NCI-H748 treated with DMSO at 0.1 percent for 48 hours (cell line): ENCODE measurements at regions not wholly inside any gene's neighbourhood (a gene's known extent, or its start where the extent isn't known, plus 50 kb on each side); places are given as distances from the start of the nearest gene placed in this dataset.

ENCODE experiments used
- DNase-seq: peaks from one replicate; lab custom pipeline; 2025; lab: John Stamatoyannopoulos, UW

DNA sequence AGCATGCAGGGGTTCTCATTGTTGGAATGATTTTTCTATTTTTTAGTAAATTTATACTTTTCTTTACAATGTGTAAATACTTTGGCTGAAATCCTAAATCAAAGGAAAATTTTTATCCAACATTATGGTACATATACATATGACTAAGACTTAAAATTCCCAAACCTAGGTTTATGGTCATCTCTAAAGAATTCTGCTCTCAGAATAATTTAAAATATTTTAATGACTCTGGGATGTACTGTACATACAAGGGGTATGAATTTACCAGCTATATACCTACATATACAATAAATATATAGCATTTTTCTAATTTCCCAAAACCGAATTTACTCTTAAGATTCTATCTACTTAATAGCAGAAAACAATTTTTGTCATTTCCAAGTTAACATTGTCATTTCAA, 137.9 kb upstream of the POU1F1 start:
- DNase-seq = no peak

DNA sequence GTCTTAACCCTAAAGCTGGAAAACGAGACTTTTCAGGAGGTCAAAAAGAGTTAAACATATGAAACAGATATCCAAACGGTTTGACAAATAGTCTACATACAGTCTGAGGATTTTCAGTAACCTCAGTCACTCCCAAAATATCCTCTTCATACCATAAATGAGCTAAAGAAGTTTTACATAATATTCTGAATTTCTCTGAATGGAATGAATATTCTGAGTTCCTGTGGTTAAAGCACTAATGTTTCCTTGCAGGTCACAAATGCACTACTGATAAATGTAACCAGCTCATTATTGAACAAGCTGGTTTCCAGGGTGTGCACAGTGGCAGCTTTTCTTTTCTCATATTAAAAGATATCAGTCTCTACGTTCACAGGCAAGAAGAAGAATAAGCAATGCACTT, 137.4 kb upstream of the POU1F1 start:
- no peak for DNase-seq

DNA sequence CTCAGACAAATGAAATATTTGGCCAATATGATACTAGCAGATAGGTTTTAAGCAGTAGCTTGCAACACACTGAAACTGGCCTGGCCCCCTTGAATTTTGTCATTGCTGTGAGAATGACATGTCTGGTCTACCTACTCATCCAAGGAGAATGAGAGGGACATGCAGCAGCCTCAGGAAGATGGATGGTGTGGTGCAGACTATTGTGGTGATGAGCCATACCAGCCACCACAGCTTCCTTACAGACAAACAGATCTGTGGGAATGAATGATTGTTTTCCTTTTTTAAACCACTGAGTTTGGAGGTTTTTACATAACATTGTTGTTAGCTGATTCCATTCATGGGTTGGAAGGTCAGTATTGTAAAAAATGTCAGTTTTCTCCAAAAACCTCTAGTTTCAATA, 133.7 kb upstream of the POU1F1 start:
- no peak for DNase-seq

DNA sequence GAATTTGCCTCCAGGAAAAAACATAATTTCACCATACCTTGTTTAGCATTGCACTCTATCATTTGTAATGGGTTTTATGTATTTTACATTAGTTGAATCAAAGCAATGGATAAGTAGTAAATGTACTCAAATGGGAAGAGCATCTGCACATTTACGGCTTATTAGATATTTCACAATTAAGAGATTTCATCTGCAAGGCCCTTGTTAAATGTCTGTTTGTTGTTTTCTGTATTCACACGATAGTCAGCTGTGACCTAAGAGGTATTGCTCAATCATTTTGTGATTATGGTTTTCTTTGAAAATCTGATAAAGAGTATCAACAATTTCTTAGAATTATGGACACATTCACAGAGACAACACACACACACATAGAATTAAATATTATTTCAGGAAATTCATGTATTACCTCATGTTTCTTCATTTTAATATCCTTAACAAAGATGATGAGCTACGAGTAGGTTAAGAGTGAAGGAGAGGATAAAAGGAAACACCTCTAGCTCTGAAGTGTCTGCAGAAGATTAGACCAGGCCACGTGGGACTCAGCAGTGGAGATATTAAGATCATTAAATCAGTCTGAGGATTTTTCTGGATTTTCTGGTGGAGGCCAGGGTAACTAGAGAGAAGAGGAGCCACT, 121.9 kb upstream of the POU1F1 start:
- no peak for DNase-seq

DNA sequence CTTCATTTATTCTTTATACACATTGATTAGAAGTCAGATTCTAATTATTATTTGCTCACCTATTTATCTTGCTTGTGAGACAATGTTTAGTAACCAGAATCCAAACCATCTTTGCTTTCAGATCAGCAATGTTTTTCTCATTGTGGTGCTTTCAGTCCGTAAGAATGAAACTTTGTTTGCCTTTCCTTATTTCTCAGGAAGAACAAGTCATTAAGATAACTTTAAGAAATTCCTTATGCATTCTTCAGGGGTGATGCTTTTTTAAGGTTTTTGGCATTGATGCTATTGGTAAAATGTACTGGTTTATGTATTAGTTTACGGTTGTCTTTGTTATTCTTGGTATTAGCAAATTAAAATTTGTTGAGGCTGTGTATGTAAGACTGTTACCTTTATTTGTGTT, 120.8 kb upstream of the POU1F1 start:
- no peak for DNase-seq

DNA sequence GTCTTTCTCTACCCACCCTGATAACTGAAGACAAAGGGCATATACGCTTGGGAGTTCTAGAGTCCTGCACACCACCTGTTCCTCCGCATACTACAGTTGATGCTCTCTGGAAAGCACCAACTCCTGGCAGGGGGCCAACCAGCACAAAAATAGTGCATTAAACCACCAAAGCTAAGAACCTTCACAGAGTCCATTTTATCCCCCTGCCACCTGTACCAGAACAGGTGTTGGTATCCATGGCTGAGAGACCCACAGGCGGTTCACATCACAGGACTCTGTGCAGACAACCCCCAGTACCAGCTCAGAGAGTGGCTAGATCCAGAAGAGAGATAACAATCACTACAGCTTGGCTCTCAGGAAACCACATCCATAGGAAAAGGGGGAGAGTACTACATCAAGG, 114.4 kb upstream of the POU1F1 start:
- DNase-seq = no peak

DNA sequence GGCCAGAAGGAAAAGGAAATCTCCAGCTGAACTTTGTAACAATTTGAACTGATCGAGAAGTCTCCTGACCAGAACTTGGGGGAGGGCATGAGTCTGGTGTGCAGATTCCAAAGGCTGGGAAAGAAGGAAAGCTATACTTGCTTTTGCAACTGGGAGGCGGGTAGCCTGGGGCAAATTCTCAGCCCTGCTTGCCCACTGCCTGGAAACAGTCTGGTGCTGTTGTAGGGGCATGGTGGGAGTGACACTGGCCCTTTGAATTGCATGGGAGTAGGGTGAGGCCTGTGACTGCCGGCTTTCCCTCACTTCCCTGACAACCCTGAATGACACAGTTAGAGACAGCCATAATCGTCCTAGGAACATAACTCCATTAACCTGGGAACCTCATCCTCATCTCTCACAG, 114.0 kb upstream of the POU1F1 start:
- DNase-seq = no peak

DNA sequence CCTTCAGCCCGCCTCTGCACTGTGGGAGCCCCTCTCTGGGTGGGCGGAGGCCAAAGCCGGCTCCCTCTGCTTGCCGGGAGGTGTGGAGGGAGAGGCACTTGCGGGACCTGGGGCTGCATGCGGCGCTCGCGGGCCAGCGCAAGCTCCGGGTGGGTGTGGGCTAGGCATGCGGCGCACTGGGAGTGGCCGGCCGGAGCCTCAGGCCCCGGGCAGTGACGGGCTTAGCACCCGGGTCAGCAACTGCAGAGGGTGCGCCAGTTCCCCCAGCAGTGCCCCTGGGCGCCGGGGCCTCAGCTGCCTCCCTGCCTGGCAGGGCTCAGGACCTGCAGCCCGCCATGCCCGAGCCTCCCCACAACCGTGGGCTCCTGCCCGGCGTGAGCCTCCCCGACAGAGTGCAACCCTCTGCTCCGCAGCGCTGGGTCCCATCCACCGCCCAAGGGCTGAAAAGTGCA, 98.9 kb upstream of the POU1F1 start:
- DNase-seq = no peak

DNA sequence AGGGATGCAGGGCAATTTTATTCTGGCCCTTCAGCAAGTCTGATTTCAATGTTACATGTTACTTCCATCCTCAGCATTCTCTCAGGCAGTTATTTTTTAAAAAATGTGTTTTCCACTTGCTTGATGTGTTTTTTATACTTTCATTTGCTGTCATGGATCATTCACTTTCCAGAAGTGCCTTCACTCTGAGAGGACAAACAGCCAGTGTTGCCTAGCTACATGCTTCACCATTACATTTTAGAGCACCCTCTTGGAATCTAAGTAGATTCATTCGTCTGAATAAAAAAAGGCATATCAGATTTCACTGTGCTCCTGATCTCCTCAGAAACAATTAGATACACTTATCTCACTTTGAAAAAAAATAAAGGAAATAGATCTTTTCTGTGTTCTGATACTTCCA, 93.6 kb upstream of the POU1F1 start:
- DNase-seq = no peak

DNA sequence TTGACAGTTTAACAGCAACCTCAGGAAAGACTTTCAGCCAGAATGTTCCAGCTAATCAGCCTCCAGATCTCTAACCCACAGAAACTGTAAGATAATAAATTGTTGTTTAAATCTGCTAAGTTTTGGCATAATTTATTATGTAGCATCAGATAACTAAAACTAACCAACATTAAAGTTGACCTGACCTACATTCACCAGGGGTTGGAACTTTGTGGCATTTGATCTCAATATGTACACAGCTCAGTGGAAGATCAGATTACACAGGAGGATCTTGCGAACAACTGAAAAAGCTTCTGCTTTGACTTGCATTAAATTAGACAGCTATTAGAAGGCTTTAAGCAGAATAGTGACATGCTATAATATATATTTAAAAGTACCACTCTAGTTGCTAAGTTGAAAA, 91.4 kb upstream of the POU1F1 start:
- no peak for DNase-seq

DNA sequence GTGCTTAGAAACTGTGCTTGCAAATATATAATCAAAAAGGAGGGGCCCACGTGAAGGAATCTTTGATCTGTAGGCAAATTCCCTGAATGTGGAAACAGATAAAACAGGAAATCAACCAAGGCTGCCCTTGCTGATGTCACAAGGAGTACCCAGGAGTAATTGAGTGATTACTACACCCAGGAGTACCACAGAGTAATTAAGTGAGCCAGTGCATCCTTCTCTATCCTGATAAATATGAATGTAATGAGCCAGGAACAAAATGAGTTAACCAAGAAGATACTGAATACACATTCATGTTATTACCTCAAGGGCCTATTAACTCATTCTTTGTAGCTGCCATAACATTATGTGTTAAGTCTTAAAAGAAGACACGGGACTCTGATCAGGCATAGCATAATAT, 87.3 kb upstream of the POU1F1 start:
- no peak for DNase-seq

DNA sequence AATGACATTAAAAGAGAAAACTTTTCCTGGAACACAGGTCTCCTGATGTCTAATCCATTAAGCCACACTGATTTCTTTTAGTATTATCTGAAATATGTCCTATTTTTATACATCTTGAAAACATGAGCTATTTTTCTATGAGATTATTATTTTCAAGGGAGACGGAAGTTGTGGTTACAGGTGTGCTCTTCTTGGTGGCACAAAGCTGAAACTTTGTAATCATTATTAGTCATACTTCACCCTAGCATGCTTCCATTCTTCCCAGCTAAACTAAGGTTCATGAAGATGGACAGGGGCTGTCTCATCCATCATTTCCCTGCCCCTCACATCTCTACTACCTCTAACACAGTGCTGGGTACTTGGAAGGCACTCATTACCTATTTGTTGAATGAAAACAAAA, 85.6 kb upstream of the POU1F1 start:
- no peak for DNase-seq

DNA sequence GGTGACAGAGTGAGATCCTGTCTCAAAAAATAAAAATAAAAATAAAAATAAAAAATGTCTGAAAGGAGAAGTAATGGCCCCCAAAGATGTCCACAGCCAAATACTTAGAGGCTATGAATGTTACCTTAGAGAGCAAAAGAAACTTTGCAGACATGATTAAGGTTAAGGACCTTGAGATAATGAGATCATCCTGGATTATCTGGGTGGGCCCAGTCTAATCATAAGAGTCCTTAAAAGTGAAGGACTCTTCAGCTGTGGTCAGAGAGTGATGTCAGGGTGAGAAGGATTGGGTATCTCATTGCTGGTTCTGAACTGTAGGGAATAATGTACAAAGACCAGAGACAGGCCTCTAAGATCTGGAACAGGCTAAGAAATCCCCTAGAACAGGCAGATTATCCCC, 84.9 kb upstream of the POU1F1 start:
- DNase-seq = no peak

DNA sequence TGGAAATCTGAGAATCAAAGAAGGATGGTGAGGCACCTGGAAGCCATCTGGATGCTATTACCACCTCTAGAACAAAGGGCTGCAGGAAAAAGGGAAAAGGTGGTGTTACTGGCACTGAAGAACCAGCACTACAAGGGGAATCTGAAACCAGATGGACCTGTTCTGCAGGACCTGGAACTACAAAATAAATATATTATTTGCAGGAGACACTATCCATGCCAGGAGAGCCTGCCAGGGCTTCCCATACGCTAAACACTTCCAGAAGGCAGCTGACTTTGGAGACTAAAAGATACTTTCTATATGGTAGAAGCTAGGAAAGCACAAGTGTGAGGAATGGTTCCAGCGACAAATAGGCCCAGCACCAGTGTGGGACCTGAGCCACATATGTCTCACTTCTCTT, 83.4 kb upstream of the POU1F1 start:
- peak; percentile 24 for DNase-seq

DNA sequence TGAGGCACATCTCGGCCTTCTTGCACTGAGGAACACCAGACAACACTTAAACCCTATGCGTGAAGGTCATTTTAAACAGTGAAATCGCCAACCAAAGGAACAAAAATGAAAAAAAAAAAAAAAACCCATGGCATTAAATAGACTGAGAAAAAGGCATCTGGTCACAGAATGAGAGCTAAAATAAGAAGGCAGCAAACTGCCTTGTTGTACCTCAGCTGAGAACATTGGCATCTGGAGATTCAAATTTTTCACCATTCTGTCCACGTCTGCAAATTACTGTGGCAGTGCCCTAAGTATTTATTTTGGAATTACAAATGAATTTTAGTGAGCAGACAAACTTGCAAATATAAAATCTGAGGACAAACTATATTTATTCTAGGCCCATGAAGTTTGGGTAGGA, 82.6 kb upstream of the POU1F1 start:
- no peak for DNase-seq

DNA sequence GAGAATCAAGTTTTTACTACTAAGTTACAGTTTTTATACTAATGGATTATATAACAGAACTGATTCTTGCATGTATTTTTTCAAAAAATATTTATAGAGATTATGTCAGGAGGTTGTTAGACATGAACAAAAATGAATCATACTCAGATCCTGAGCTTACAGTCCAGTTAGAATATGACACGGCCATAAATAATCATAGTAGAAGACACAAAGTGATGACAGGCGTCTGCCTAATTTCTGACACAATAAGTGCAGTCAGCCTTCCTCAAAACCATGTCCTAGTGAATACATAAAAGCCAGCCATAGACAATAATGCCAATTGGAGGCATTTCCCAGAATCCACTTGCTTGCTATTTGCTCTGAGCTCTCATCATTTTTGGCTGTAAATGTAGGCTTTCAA, 81.7 kb upstream of the POU1F1 start:
- no peak for DNase-seq

DNA sequence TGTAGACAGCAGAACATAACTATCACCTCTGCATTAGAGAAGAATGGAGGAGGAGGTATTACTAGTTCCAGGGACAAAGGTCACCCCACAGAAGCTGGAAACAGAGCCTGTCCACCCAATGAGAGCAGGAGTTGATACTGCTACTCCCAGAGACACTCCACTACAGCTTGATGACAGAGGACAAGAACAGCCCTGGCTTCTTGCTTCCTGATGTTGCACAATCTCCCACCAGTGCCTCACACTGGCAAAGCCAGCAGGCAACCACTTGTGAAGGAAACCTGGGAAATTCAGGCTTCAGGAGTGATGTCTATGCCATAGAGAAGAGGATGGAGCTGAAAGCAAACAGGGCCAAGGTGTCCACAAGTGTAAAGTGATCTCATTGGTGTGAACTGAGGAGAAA, 78.0 kb upstream of the POU1F1 start:
- no peak for DNase-seq

DNA sequence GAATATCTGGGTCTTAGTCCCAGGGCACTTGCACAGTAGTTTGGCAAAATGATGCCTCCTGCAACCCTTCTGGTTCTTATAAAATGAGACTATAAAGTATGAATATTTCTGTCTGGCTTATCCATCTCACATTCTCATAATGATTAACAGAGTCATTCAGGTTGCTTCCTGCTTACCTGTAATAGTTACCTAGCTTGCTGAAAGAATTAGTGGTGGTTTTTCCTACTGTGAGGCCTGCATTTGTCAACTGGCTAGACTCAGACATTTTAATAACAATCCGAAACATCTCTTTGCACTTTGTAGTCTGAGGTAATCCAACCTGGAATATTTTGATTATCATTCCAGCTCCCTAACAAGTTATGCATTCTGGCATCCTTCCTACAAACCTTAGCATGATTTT, 75.6 kb upstream of the POU1F1 start:
- no peak for DNase-seq

DNA sequence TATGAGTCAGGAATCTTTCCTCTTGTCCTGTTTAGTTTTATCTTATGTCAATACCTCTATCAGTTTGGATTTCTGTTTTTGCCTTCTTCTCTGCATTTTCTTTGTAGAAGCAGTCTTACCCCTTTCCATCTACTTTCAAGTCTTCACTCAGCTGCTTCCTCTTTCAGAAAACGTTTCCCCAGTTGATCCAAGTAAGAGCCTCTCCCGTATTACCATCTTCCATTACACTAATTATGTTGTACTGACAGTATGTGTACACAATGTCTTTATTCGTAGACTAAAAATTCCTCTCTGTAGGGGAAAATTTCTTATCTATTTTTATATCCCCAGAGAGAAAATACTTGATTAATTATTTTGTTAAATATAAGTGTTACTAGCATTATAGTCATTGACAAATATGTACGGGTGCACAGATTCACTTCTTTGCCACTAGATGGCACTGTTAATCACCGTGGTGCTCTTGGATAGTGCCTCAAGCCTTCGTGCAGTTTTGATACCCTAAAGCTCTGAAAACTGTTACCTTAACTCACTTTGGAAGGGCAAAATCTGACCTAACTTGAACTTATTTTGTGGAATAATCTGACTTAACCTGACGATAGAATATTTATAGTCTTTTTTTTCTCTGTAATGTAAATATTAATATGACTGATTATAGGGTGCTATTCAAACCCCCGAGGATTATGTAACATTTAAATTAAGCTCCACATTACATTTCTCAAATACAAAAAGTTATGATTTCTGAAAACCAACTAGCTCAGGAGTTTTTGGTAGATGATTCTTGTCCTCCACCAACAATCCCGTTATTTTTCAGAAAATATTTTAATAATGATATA, 74.2 kb upstream of the POU1F1 start:
- peak; percentile 33 for DNase-seq

DNA sequence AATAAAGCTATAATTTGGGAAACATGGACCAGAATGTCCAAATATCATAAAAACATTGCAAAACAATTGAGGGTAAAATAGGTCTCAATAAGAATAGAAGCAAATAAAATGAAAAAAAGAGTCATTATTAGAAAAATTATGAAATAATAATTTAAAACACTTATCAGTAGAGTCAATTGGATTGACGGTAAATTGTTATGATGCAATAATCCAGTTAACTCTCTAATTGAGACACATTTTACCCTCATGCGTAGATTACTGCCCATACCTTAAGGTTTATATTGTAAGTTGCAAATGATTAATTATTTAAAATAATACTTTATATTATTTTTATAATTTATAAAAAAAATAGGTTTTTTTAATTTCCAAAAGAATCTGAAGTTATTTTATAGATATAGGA, 73.4 kb upstream of the POU1F1 start:
- no peak for DNase-seq

DNA sequence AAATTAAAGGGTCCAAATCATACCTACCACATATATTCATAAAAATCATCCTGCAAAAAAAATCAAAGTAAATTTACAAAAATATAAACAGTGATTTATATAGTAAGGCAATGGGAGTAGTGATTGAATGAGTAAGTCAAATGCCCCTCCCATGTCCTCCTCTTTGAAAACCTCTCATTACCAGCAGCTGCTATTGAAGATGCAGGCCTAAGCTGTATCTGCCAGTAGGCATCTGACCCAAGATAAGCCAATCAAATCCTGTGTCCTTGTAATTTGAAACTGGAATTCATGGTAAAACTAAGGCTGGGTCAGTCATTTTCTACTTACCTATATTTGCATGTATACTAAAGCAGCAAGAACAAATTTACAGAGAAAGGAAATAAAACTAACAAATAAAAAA, 60.4 kb upstream of the POU1F1 start:
- DNase-seq = no peak

DNA sequence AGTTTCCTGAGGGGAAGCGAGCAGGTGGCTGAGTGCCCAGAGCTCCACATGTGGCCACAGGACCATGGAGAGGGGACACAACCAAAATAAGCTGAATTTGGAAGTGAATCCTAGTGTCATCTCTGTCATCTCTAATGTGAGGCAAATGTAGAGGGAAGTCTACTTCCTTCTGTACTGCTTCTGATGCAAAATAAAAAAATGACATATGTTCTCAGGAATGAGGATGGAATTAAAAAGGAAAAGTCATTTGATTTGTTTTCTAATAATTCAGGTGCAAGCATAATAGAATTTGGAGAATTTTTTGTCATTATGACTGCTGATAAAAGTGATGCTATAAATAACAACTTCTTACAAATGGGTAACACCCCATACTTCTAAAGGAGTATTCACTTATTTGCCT, 59.5 kb upstream of the POU1F1 start:
- no peak for DNase-seq

DNA sequence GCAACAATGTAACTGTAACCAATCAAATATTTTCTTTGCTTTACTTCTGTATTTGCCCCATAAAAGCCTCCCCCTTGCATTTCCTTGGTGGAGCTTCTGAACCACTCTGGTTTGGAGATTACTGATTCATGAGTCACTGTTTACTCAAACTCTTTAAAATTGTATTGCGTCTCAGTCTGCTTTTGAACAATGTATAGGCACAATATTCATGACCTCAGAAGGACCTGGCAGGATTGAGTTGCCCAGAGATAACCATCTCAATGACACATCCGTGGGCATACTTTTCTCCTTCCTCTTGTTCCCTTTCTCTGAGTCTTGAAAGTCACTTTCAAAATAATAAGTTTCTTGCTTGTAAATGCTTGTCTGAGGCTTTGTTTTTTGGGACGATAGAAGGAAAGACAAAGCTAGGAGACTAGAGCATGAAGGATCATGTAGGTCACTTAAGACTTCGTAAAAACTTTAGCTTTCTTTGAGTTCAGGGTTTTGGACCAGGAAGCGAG, 57.1 kb upstream of the POU1F1 start:
- no peak for DNase-seq

DNA sequence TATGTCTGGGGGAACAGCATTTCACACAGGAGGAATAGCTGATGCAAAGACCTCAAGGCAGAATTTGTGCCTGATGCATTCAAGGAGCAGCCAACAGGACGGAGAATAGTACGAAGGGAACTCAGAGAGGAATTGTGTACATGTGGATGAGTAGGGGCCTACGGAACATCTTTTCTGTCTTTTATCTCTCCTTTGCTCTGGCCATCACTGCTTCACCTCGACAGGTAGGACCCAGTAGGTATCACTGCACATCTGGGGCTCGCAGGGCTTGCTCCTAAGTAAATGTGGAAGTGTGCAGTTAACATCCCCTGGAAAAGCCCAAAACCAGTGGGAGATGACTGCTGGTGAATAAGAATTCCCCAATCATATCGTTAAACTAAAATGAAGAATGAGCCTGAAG, 56.4 kb upstream of the POU1F1 start:
- DNase-seq = no peak
